Suppressor macrophage treated with lipopolysaccharide for 1 hour (primary cell): ENCODE measurements at regions not wholly inside any gene's neighbourhood (a gene's known extent, or its start where the extent isn't known, plus 50 kb on each side); places are given as distances from the start of the nearest gene placed in this dataset.
"Not testable (repeated sequence)": the region's sequence is repeated elsewhere in the genome, so short reads cannot be mapped to it uniquely, and the experiment has no call there.

Source experiments
- DNase-seq, 3 donors: peaks; one replicate each; pipeline ENCODE4 v3.0.0-alpha.2; 2020 to 2022

DNA sequence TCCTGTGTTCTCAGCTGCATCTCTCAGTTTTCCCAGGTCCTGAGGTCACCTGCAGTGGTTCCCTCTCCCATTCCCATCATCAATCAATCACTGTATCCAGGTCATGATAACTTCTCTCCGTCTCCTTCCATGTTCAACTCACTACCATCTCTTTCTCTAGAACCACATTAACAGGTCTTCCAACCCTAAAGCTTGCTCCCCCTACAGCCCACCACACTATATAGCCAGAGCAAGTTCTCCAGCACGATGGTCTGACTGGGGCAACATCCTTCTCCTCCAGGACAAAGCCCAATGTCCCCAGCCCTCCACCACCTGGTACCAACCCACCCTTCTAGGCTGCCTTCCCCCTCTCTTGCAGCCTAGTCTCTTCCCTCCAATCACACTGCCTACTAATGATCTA, 241.6 kb downstream of the CDK5RAP2 start:
- no peak for DNase-seq

DNA sequence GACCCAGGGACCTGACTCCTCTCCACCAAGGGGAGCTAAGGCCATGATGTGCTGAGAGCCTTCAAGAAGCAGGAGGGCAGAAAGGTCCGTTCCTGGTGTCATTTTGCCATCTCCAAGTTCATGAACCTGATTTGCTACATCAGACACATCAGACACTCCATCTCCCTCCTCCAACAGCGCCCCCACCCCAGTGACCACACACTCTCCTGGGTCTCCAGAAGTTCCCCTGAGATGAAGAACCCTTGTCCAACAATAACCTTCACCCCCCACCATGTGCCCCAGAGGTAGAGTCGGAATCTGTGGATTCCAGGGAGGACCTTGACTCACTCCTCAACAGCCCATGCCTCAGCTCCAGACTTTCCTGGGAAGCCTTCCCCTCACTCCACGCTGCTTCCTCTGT, 242.8 kb downstream of the CDK5RAP2 start:
- DNase-seq: no peak

DNA sequence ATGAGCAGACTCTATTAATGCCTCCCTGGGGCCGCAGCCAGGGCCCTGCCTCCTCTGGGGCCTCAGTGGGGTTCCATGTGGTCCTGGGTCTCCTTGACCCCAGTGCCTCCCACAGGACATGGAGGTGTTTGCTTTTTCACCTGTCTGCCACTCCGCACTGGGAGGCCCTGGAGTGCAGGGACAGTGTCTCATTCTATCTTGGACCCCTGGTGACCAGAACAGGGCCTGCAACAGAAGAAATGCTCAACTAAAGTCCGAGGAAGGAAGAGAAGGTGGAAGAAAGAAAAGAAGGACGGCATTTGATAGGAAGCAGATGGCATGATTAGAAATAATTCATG, 243.2 kb downstream of the CDK5RAP2 start:
- no peak for DNase-seq

DNA sequence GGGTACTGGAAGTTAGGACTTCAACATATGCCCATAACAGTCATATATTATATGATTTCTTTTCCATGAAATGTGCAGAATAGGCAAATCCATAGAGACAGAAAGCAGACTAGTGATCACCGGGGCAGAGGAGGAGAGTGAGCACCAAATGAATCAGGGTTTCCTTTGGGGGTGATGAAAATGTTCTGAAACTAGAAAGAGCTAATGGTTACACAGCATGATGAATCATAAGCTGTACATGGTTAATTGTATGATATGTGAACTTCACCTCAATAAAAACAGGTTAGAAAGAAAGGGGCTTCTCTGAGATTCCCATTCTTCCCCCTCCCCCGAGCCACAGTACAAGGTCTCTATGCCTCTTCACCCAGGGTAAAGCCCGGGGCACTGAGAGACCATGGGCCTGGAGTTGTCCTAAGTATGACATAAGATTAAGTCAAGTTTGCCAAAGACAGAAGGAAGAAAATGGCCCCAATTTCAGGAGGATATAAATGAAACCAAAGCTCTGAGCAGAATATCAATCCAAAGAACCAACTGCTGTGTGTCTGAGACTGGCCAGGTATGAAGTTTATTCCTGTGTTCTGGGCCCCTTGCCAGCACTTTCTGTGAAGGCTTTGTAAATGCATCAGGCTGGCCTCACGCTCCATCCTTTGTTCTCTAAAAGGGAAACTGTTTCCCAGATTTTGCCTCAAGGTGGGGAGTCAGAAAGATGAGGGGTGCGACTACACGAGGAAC, 243.8 kb downstream of the CDK5RAP2 start:
- DNase-seq: no peak

DNA sequence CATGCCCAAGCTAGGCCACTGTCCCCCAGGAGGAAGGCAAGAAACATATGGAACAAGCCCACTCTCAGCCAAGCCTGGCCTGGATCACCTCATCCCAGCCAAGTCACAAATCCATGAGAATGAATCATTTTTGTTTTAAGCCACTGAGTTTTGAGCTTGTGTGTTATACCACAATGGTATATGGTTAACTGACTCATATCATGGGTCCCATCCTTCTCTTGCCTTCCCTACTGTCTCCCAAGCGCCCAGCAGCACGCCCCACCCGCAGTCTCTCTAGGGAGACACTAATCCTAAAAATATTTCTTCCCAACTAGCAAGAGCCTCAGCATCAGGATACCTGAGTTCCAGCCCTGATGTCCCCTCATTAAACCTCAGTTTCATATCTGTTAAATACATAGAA, 248.1 kb downstream of the CDK5RAP2 start:
- no peak for DNase-seq

DNA sequence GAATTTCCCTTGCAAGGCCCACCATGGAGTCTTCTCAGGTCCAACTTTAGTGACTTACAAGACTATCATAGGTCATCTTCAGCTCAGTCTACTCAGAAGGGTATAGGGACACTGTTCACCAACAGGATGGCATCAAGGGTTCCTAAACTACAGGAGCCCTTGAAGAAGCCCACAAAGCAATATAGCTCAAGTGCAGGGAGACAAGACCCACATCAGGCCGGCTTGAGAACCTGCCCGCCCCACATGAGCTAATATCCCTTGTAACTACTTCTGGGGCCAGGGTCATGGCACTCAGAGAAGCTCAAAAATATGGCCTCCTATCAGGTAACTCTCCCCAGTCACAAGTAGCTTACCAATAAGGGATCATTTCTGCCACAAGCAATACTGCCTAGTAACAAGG, 249.9 kb downstream of the CDK5RAP2 start:
- DNase-seq: no peak

DNA sequence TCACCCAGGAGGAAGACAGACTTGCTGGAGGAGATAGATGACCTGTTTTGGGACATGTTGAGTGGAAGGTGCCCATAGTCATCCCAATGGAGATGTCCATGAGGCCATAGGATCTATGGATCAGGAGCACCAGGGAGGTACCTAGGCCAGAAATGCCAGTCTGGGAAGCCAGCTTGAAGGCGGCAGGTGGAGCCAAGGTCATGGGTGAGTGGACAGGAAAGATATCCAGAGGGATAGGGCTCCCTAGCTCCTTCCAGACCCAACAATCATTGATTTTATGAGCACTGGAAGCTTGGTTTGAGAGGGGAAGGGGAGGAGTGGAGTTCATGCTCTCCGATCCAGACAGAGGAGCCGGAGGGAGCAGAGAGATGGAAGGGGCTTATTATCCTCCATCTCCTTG, 252.6 kb downstream of the CDK5RAP2 start:
- no peak for DNase-seq

DNA sequence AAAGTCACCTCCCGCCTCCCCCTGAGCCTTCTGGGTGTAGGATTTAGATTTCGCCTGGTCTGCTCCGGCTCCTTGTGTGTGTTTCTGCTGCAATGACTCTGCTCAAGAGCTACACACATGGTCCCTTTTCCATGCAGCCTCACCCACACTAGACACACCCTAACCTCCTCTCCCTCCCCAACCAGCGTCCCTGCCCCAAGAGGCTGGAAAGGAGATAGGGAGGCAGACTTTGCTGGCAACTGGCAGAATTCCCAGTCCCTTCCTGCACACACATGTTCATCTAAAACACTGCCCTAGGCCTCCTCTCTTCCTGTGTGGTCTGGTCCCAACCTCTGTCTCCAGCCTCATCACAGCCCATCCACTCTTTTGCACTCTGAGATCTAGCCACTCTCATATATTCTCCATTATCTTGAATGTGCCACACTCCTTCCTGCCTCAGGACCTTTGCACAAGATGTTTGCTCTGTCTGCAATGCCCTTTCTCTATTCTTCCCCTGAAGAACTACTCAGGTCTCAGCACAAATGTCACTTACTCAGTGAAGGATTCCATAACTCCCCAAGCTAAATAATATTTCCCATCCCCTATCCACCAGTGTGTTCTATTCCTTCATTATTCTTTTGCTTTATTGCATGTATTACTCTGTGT, 253.8 kb downstream of the CDK5RAP2 start:
- no peak for DNase-seq

DNA sequence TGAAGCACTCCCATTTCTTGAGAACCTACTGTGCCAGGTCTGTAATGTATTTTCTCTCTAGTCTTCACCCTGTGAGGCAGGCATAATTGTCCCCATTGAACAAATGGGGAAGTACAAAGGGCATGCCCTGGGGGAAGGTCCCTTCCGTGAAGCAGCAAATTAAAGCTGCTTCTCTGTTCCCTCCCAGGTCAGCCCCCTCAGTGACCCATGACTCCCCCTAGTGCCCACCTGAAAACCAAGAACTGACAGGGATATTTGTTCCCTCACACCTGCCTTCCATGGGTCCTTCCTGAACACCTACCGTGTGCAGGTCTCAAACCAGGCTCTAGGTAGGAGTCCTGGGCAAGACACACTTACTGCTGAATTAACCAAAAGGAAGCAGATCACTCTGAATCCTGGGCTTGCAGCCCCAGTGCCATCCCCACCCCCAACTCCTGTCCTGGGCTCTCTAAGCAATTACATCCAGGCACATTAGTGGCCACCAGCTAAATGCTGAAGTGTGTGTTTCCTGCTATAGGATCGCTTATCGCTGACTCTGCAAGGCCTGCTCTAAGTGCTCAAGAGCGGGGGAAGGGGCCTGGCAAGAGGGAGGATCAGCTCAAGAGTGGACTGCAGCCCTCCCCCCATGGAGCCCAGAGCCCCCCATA, 254.8 kb downstream of the CDK5RAP2 start:
- peak in 2 of 3 donors; percentile 16 to 20 for DNase-seq

DNA sequence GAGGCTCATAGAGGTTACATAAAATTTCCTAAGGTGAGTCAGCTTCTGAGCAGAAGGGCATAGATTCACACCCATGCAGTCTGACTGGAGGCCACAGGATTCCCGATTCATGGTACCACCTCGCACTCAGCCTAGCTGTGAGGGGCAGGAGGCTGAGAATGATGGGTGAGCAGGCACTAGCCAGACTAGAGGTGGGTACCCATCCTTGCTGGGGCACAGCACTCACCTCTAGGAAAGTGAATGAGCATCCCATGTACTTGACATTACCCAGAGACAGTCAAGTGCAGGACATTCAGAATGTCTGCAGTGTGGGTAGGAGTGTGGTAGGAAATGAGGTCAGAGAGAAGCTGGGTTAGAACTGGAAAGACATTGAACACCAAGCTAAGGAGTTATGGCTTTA, 255.5 kb downstream of the CDK5RAP2 start:
- no peak for DNase-seq

DNA sequence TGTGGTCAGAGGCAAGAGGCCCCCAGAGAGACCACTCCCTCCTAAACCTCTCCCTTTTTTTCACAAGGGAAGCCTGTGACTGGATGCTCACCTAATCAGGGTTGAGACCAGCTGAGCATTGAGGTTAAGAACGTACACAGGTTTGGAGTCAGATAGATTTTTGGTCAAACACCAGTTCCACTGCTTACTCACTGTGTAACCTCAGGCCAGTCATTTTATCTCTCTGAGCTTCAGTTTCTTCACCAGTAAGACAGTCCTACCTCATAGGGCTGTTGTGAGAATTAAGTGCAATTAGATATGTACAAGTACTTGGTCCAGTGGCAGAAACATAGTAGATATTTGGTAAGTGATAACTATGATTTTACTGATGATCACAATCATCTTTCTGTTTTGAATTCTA, 256.8 kb downstream of the CDK5RAP2 start:
- no peak for DNase-seq

DNA sequence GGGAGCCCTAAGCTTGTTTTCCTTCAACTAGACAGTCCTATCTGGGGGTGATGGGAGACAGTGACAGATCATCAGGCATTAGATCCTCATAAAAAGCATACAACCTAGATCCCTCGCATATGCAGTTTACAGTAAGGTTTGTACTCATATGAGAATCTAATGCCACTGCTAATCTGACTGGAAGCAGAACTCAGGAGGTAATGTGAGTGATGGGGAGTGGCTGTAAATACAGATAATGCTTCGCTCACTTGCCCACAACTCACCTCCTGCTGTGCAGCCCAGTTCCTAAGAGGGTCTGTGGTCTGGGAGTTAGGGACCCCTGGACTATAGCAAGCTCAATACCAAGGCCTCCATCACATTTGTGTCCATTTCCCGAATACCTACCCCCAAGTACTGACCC, 260.5 kb downstream of the CDK5RAP2 start:
- DNase-seq: no peak

DNA sequence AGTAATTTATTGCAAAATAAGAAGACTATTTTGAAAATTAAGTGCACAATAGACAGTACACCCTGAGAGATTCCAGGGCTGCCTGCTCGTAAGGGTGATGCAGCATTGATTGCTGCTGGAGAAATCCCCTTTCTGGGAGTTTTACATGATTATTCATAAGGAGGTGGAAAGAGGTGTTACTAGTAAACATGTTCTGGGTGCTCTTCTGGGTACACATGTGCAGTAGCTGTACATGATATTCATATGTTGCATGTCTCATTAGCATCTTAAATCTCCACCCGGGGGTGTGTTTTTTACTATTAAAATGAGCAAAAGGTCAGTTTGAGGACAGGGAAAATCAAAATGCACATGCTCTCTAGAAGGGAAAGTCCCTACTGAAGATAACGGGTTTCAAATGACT, 264.8 kb downstream of the CDK5RAP2 start:
- DNase-seq: no peak

DNA sequence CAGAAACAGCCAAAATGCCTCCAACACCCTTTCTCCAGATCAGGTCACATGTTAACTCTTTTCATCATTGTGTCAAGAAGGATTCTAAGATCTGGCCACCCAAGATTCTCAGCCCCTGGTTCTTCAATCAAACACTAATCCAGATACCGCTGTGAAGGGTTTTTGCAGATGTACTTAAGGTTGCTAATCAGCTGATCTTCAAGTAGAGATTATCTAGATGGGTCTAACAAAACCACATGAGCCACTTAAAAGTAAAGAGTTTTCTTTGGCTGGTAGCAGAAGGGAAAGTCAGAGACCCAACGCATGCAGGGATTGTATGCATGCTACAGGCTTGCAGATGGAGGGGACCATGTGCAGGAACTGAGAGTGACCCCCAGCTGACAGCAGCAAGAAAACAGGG, 267.9 kb downstream of the CDK5RAP2 start:
- no peak for DNase-seq

DNA sequence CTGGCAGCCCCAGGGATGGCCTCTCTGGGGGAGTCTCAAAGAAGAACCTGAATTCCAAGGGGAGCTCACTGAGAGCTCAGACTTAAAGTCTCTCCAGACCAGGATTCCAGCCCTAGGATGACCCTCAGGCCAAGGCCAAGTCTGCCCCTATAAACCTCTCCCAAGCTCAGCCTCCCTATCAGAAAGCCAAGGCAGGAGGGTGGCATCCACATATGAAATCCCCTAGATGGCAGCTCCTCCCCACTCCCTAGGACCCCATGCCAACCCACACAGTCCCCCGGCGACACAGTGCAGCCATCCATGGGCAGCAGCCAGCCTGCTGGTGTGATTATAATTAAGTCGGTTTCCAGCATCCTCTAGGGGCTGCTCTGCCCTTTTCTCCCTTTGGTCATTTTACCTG, 269.9 kb downstream of the CDK5RAP2 start:
- DNase-seq: no peak

DNA sequence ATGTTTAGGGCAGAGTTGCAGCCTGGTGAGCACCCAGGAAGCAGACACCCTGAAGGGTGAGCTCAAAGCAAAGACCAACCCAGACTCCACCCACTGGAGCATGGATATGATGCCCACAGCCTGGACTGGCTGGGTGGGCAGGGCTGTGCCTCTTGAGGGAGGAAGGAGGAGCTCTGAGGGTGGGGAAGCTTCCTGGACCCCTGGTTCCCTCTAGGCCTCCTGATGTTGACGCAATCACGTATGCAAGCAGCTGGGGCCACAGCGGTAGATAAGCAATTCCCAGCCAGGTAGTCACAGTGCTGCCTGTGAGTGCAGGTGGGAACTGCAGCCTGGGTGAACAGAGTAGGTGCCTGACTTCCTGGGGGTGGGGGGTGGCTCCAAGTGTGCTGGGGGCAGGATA, 271.5 kb downstream of the CDK5RAP2 start:
- DNase-seq: no peak

DNA sequence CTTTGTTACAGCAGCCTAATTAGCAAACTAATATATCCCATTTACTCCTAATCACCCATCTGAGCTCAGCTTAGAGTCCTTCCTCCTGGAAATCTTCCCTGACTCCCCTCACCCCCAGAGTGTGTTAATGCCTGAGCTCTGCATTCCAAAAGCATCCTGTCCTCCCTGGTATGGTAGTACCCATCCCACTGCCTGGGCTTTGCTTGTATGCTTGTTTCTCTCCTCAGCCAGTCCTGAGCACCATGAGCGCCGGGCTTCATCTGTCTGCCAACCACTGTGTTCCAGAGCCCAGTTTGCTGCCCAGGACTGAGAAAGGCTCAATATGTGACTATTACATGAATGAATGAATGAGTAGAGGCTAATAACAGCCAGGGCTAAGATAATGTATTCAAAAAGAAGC, 272.4 kb downstream of the CDK5RAP2 start:
- DNase-seq: no peak

DNA sequence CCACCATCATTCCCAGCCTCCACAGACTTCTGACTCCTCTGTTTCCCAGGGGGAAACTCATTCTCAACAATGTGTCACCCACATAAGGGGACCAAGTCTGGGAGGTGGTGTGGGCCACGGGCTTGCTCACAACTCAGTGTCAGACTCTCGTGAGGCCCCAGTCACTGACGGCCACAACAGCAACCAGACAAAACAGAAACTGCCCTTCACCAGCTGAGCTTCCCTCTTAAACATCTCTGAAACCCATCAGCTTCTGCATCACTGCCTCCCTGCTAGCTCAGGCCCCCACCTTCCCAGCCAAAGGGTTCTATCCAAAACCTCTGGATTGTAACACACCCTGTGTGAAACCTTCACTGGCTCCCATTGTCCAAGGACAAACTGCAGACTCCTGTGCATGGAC, 273.4 kb downstream of the CDK5RAP2 start:
- no peak for DNase-seq

DNA sequence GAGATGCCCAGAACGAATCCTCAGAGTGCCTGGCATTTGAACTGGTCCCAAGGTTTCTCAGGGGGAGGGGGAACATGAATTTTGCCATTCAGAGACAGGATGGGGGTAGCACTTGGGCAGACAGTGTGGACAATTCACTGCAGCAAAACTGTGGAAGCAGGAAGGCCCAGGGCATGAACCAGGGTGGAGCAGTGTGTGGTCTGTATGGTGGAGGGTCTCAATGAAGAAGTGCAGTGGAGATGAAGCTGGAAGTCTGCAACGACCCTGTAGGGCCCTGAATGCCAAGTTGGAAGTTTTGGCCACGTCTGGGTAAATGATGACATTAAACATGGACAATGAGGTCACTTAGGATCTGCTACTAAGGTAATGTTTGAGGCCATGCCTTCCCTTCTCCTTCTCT, 273.9 kb downstream of the CDK5RAP2 start:
- no peak for DNase-seq

DNA sequence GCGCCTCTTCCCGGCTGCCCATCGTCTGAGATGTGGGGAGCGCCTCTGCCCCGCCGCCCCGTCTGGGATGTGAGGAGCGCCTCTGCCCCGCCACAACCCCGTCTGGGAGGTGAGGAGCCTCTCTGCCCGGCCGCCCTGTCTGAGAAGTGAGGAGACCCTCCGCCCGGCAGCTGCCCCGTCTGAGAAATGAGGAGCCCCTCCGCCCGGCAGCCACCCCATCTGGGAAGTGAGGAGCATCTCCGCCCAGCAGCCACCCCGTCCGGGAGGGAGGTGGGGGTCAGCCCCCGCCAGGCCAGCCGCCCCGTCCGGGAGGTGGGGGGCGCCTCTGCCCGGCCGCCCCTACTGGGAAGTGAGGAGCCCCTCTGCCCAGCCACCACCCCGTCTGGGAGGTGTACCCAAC, 275.1 kb downstream of the CDK5RAP2 start:
- DNase-seq: not testable (repeated sequence)

DNA sequence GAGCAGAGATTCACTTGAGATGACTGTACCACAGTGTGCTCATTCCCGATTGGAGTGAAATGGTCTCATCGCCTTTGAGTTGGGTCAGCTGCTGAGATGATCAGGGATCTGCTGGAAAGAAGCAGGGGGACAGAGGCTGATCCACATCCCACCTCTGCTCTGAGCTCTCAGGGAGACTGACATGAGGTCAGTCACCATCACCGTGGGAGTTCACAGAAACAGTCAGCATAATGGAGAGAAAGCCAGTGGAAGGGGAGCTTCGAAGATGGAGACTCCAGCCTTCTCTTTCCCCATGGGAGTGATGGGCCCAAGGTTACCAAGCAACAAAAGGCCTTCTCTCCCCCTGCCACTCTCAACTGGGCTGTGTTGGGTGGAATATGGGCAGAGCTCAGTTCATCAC, 276.4 kb downstream of the CDK5RAP2 start:
- no peak for DNase-seq

DNA sequence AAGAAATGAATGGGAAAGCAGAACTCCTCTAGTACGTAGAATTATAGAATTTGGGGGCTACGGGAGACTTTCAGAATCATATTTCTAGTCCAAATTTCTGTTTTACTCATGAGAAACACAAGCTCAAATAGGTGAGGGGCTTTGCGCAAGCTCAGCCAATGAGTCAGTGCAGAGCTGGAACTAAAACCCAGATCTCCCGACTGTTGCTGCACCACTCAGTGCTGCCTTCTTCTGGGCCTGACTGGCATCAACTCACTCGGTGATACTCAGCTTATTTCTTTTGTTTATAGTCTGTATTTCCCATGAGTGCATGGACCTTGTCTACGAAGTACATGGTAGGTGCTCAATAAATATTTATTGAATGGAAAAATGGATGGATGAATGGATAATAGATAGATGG, 280.2 kb downstream of the CDK5RAP2 start:
- no peak for DNase-seq

DNA sequence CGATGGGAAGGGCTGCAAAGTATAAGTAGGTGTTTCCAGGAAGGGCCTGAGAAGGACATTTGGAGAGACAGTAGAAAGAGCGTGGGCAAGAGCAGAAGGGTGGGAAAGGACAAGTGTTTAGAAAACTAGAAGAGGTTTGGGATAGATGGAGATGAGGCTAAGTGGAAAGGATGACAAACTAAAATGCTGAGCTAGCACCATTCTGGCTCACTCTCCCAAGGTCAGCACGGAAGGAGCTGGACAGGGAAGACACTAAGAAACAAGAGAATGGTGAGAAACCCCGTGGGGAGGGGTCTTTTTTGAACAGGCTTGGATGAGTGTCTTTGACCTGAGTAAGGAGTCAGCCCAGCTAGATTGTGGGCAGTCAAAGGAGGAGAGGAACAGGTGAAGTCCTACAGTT, 286.0 kb downstream of the CDK5RAP2 start:
- DNase-seq: no peak

DNA sequence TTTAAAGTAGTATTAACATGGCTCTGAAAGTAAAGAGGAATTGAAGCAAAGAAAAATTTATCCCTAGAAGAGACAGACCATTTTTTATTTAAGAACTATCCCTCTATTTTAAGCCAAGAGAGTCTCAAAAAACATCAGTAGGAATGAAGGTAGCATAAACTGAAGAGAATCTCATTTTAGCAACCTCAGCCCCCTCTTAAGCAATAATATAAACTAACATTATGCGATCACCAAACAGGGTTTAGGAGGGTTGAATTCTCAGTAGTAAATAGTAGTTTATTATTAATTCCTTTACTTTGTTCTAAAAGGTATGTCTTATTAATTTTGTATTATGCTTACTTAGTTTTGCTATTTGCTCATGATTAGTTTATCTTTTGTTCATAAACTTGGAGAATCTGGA, 287.4 kb downstream of the CDK5RAP2 start:
- DNase-seq: no peak

DNA sequence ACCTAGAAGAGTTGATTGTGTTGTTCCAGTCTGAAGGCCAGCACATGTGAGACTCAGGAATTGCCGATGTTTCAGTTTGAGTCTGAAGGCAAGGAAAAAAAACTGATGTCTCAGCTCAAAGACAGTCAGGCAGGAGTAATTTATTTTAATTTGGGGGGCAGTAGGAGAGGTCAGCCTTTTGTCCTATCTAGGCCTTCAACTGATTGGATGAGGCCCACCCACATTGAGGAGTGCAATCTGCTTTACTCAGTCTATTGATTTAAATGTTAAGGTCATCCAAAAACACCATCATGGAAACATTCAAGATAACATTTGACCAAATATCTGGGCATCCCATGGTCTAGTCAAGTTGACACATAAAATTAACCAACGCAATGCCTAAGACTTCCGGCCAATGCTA, 288.9 kb downstream of the CDK5RAP2 start:
- DNase-seq: no peak
